GM12872 (cell line): ENCODE measurements at regions not wholly inside any gene's neighbourhood (a gene's known extent, or its start where the extent isn't known, plus 50 kb on each side); places are given as distances from the start of the nearest gene placed in this dataset.

Source experiments
- CTCF ChIP-seq: IDR thresholded peaks from 3 replicates; pipeline ENCODE4 v1.5.1; 2011; ENCODE audit warnings: low read depth, mild to moderate bottlenecking, low read length, moderate library complexity; ENCODE audit not compliant: insufficient read depth

DNA sequence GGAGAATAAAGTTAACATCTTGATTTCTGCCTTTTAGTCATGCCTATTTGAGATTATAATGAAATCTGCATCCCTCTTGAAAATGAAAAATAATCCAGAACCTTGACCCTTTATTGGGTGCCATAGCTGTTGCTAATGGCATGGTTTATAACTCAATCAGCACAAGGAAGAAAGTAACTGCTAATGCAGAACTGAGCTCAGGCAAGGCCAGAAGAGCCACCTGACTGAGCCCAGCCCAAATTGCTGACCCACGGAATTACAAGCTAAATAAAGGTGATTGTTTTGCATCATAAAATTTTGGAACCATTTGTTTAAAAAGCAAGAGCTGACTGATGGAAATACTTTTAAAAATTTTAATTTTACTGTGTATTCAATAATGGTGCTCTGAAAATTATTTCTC, 76.4 kb upstream of the TBL1X start:
- TF ChIP-seq CTCF, result no peak

- no peak for TF ChIP-seq CTCF
These were observed 74.7 kb upstream of the TBL1X start for GRCh38 chrX:9390121-9390520.

- TF ChIP-seq CTCF, result no peak
These were observed 74.0 kb upstream of the TBL1X start for GRCh38 chrX:9390693-9391368.

GRCh38 chrX:9392445-9392844, 72.4 kb upstream of the TBL1X start:
- no peak for TF ChIP-seq CTCF

DNA sequence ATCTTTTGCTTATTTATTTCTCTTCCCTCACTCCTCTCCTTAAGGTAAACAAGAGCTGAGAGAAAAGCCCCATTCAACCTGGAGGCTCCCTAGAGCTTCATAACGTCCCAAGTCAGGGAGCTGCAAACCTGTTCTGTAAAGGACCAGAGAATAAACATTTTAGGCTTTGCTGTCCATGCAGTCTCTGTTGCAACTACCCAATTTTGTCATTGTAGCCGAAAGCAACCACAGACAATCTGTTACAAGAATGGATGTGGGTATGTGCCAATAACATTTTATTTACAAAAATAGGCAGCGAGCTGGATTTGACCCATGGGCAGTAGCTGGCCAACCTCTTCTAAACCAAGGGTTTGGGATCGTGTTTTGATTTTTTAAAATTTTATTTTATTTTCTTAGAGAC, 71.3 kb upstream of the TBL1X start:
- TF ChIP-seq CTCF, result no peak

DNA sequence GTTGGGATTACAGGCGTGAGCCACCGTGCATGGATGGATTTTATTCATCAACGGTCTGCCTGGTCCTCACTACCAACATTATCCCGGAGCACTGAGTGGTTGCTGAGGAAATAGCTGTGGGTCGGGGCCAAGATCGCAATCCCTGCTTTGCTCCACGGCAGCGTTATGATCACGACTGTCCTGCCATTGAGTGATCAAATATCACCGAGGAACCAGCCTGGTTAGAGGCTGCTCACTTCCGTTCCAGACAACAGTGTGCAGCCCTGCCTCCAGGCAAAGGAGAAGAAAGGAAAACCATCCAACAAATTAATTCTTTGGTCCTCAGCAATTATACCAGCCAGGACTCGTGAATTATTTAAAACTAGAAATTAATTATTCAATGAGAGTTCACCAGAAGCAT, 70.6 kb upstream of the TBL1X start:
- TF ChIP-seq CTCF, result no peak

GRCh38 chrX:9396930-9397329, 67.9 kb upstream of the TBL1X start:
- TF ChIP-seq CTCF, result no peak

DNA sequence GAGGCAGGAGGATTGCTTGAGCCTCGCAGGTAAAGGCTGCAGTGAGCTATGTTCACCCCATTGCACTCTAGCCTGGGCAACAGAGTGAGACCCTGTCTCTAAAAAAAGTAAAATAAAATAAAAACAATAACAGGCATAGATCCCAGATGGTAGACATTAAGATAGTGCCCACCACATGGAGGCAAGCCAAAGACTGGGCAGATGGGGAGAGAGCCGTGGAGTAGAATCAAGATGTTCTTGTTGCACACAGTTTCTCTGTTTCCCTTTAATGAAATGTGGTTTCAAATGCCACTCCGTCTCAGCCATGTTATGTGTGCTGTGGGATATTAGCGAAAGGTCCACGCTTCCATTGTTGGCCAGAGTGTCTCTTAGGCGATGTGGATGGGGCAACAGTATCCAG, 63.8 kb upstream of the TBL1X start:
- TF ChIP-seq CTCF, result no peak
